GM23338 (cell line): ENCODE measurements at regions not wholly inside any gene's neighbourhood (a gene's known extent, or its start where the extent isn't known, plus 50 kb on each side); places are given as distances from the start of the nearest gene placed in this dataset.

Source experiments
- ATAC-seq: fragments of 200-7000 bp; cut with Tn5 transposase; 3 replicates; pipeline ENCODE4 v1.9.1; 2020
- DNase-seq: peaks from one replicate; pipeline ENCODE4 v3.0.0-alpha.2; 2015; ENCODE audit warnings: low spot score
- H2AFZ ChIP-seq: fragments of 200-600 bp; sonication (generic); 2 replicates; pipeline ENCODE4 v1.8.0; 2016; ENCODE audit warnings: antibody characterized with exemption, mild to moderate bottlenecking, moderate library complexity
- H3F3A ChIP-seq: fragments of 200-600 bp; sonication (generic); replicated peaks from 2 replicates; pipeline ENCODE4 v1.8.0; 2017; ENCODE audit warnings: antibody characterized with exemption, mixed run types, low read depth
- H3K27ac ChIP-seq: fragments of 200-600 bp; sonication (generic); 2 replicates; pipeline ENCODE4 v1.6.1; 2016; ENCODE audit warnings: low read depth
- H3K27me3 ChIP-seq: fragments of 200-600 bp; sonication (generic); 2 replicates; pipeline ENCODE4 v1.8.0; 2016; ENCODE audit warnings: mild to moderate bottlenecking, mixed run types, moderate library complexity; ENCODE audit not compliant: insufficient read depth
- H3K36me3 ChIP-seq: fragments of 200-600 bp; sonication (generic); 2 replicates; pipeline ENCODE4 v1.8.0; 2016; ENCODE audit warnings: mild to moderate bottlenecking; ENCODE audit not compliant: insufficient read depth
- H3K4me1 ChIP-seq: fragments of 200-600 bp; sonication (generic); 2 replicates; pipeline ENCODE4 v1.8.0; 2016; ENCODE audit warnings: mild to moderate bottlenecking, moderate library complexity; ENCODE audit not compliant: insufficient read depth
- H3K4me2 ChIP-seq: fragments of 200-600 bp; sonication (generic); 2 replicates; pipeline ENCODE4 v1.7.1; 2017; ENCODE audit warnings: mixed run types
- H3K4me3 ChIP-seq: fragments of 200-600 bp; sonication (generic); 2 replicates; pipeline ENCODE4 v1.6.1; 2016; ENCODE audit warnings: mixed run types
- H3K79me2 ChIP-seq: fragments of 200-600 bp; sonication (generic); replicated peaks from 2 replicates; pipeline ENCODE4 v1.8.0; 2017; ENCODE audit warnings: mild to moderate bottlenecking; ENCODE audit not compliant: insufficient read depth
- H3K9me2 ChIP-seq: fragments of 200-600 bp; sonication (generic); 2 replicates; pipeline ENCODE4 v1.8.0; 2017; ENCODE audit not compliant: insufficient read depth
- H4K20me1 ChIP-seq: fragments of 200-600 bp; sonication (generic); replicated peaks from 2 replicates; pipeline ENCODE4 v1.8.0; 2017; ENCODE audit warnings: mild to moderate bottlenecking; ENCODE audit not compliant: insufficient read depth
- H3K27ac Mint-ChIP-seq: 2 replicates; pipeline ENCODE4 v1.8.0; 2020; ENCODE audit warnings: inconsistent platforms, mild to moderate bottlenecking, moderate library complexity, mixed read lengths
- H3K27me3 Mint-ChIP-seq: 3 replicates; pipeline ENCODE4 v1.8.0; 2022; ENCODE audit warnings: low read depth, mild to moderate bottlenecking, moderate library complexity, mixed read lengths, inconsistent platforms; ENCODE audit not compliant: insufficient read depth, poor library complexity
- H3K36me3 Mint-ChIP-seq: 3 replicates; pipeline ENCODE4 v1.8.0; 2021; ENCODE audit warnings: low read depth, mild to moderate bottlenecking, inconsistent platforms, moderate library complexity, mixed read lengths
- H3K4me1 Mint-ChIP-seq: 3 replicates; pipeline ENCODE4 v1.8.0; 2020; ENCODE audit warnings: mild to moderate bottlenecking, inconsistent platforms, mixed read lengths
- H3K4me3 Mint-ChIP-seq: 3 replicates; pipeline ENCODE4 v1.8.0; 2021; ENCODE audit warnings: moderate library complexity, mild to moderate bottlenecking, inconsistent platforms, mixed read lengths
- H3K9me3 Mint-ChIP-seq: 3 replicates; pipeline ENCODE4 v1.8.0; 2020; ENCODE audit warnings: moderate library complexity, mild to moderate bottlenecking, inconsistent platforms, mixed read lengths
- CREB1 ChIP-seq: fragments of 250-450 bp; sonication (Bioruptor Pico); IDR thresholded peaks from 2 replicates; pipeline ENCODE4 v1.5.0; 2020; ENCODE audit warnings: low read depth, mild to moderate bottlenecking, moderate library complexity
- CTCF ChIP-seq, 2 experiments: fragments of 200-600 bp in 1 of 2; sonication (generic) in 1 of 2; conservative IDR thresholded peaks; 2 replicates each; pipeline versions ENCODE4 v1.5.1 to v1.6.1; 2016 to 2017; ENCODE audit warnings: antibody characterized with exemption in 2 of 2, low read depth in 2 of 2, mild to moderate bottlenecking in 2 of 2, moderate library complexity in 1 of 2
- EZH2 ChIP-seq: fragments of 200-600 bp; sonication (generic); IDR thresholded peaks from one replicate; pipeline ENCODE4 v1.8.0; 2017; ENCODE audit warnings: antibody characterized with exemption, mild to moderate bottlenecking, low read depth; ENCODE audit not compliant: unreplicated experiment
- EZH2phosphoT487 ChIP-seq: fragments of 200-600 bp; sonication (generic); IDR thresholded peaks from one replicate; pipeline ENCODE4 v1.8.1; 2018; ENCODE audit warnings: antibody characterized with exemption; ENCODE audit not compliant: unreplicated experiment
- JUNB ChIP-seq: IDR thresholded peaks from one replicate; pipeline ENCODE4 v1.6.1; 2016; ENCODE audit warnings: antibody characterized with exemption; ENCODE audit not compliant: unreplicated experiment
- NANOG ChIP-seq: IDR thresholded peaks from 2 replicates; pipeline ENCODE4 v1.6.1; 2016; ENCODE audit warnings: antibody characterized with exemption, borderline replicate concordance
- POLR2AphosphoS5 ChIP-seq: IDR thresholded peaks from 2 replicates; pipeline ENCODE4 v1.6.1; 2016; ENCODE audit warnings: antibody characterized with exemption, low read depth
- STAT1 ChIP-seq: IDR thresholded peaks from one replicate; pipeline ENCODE4 v1.6.1; 2016; ENCODE audit warnings: antibody characterized with exemption; ENCODE audit not compliant: unreplicated experiment
- ZNF114 ChIP-seq: fragments of 250-450 bp; sonication (Bioruptor Pico); IDR thresholded peaks from 2 replicates; pipeline ENCODE4 v1.5.0; 2020; ENCODE audit warnings: mild to moderate bottlenecking, moderate library complexity
- ZNF331 ChIP-seq: fragments of 250-450 bp; sonication (Bioruptor Pico); IDR thresholded peaks from 2 replicates; pipeline ENCODE4 v1.5.0; 2020; ENCODE audit warnings: low read depth, mild to moderate bottlenecking, moderate library complexity
- ZNF462 ChIP-seq: fragments of 250-450 bp; sonication (Bioruptor Pico); IDR thresholded peaks from 2 replicates; pipeline ENCODE4 v1.5.0; 2020; ENCODE audit warnings: mild to moderate bottlenecking, moderate library complexity
- TF ChIP-seq, protein P1 (sequence below): IDR thresholded peaks from 2 replicates; pipeline ENCODE4 v1.6.1; 2016; ENCODE audit warnings: antibody characterized with exemption
- TF ChIP-seq, protein P2 (sequence below): IDR thresholded peaks from one replicate; pipeline ENCODE4 v1.6.1; 2018; ENCODE audit warnings: antibody characterized with exemption; ENCODE audit not compliant: unreplicated experiment

DNA sequence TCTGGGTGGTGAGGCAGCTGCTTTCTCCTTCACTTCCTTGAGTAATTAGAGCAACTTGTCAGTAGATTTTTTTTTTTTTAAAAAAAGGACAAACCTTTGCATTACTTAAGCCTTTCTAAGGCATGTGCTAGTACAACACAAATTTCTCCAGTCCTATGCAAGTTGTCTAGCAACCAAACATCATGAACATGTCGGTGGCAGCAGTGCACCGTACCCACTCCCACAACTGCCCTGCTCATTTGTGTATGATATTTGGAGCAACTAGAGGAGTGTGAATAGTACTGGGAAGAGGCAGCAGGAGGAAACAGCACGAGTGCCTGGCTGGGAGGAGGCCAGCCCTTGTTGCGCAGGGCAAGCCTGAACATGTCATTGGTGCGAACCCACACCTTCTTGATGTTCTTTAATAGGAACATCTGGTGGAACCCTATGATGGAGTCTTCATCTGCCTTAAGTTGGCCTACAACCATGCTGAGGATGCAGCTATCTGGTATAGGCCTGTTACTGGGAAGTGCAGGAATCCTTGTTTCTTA, 238.3 kb downstream of the TDRD15 start:
- Histone ChIP-seq H4K20me1 (no peaks in the 10 kb centered on the region), H3K4me3 (no peak overlapping the region), H3K9me2 (no peaks in the 10 kb centered on the region), H2AFZ (peak overlapping the region; percentile 5; the same call in 1 of the 2 replicates), H3K36me3 (no peaks in the 10 kb centered on the region), H3K4me1 (no peaks in the 10 kb centered on the region), H3K79me2 (no peaks in the 10 kb centered on the region), H3K27me3 (no peaks in the 10 kb centered on the region), H3K27ac (no peak overlapping the region), H3K4me2 (no peak overlapping the region), H3F3A (no peaks in the 10 kb centered on the region)
- H3K27me3 Mint-ChIP-seq = peaks cover 1% of the 10 kb centered on the region
- TF ChIP-seq, protein P1, sequence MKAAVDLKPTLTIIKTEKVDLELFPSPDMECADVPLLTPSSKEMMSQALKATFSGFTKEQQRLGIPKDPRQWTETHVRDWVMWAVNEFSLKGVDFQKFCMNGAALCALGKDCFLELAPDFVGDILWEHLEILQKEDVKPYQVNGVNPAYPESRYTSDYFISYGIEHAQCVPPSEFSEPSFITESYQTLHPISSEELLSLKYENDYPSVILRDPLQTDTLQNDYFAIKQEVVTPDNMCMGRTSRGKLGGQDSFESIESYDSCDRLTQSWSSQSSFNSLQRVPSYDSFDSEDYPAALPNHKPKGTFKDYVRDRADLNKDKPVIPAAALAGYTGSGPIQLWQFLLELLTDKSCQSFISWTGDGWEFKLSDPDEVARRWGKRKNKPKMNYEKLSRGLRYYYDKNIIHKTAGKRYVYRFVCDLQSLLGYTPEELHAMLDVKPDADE = no peak
- TF ChIP-seq ZNF331 (CRISPR knock-in tag) = no peak
- TF ChIP-seq EZH2 = no peak
- TF ChIP-seq CTCF (conservative IDR thresholded peaks at IDR 0.05; ENCODE audit: low read depth in 2 of 2) = no peak
- TF ChIP-seq EZH2phosphoT487 = no peak
- TF ChIP-seq NANOG = no peak
- TF ChIP-seq, protein P2, sequence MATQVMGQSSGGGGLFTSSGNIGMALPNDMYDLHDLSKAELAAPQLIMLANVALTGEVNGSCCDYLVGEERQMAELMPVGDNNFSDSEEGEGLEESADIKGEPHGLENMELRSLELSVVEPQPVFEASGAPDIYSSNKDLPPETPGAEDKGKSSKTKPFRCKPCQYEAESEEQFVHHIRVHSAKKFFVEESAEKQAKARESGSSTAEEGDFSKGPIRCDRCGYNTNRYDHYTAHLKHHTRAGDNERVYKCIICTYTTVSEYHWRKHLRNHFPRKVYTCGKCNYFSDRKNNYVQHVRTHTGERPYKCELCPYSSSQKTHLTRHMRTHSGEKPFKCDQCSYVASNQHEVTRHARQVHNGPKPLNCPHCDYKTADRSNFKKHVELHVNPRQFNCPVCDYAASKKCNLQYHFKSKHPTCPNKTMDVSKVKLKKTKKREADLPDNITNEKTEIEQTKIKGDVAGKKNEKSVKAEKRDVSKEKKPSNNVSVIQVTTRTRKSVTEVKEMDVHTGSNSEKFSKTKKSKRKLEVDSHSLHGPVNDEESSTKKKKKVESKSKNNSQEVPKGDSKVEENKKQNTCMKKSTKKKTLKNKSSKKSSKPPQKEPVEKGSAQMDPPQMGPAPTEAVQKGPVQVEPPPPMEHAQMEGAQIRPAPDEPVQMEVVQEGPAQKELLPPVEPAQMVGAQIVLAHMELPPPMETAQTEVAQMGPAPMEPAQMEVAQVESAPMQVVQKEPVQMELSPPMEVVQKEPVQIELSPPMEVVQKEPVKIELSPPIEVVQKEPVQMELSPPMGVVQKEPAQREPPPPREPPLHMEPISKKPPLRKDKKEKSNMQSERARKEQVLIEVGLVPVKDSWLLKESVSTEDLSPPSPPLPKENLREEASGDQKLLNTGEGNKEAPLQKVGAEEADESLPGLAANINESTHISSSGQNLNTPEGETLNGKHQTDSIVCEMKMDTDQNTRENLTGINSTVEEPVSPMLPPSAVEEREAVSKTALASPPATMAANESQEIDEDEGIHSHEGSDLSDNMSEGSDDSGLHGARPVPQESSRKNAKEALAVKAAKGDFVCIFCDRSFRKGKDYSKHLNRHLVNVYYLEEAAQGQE = no peak
- TF ChIP-seq CREB1 (CRISPR knock-in tag) = no peak
- TF ChIP-seq JUNB = no peak
- TF ChIP-seq POLR2AphosphoS5 = no peak
- TF ChIP-seq STAT1 = no peak
- no peak for TF ChIP-seq ZNF462
- TF ChIP-seq ZNF114 (CRISPR knock-in tag) = no peak
- H3K36me3 Mint-ChIP-seq = peaks cover 4% of the 10 kb centered on the region; the same call in 2 of the 3 replicates
- H3K4me3 Mint-ChIP-seq = no peak overlapping the region
- H3K9me3 Mint-ChIP-seq = peaks cover 10% of the 10 kb centered on the region; the same call in 2 of the 3 replicates
- peaks cover 2% of the 10 kb centered on the region; the same call in 2 of the 3 replicates for H3K4me1 Mint-ChIP-seq
- H3K27ac Mint-ChIP-seq = no peak overlapping the region
- no peak for DNase-seq
- no peak for ATAC-seq
